Activated naive CD4-positive, alpha-beta T cell treated with anti-CD3 and anti-CD28 coated beads, Interleukin-2, amount 10 ng/mL, durations not matched to agents 7 days and 5 days (primary cell): ENCODE measurements at regions not wholly inside any gene's neighbourhood (a gene's known extent, or its start where the extent isn't known, plus 50 kb on each side); places are given as distances from the start of the nearest gene placed in this dataset.
"Not testable (repeated sequence)": the region's sequence is repeated elsewhere in the genome, so short reads cannot be mapped to it uniquely, and the experiment has no call there.

Source experiments
- CTCF ChIA-PET: fragments of 350-600 bp; sonication (Branson Sonifier 250); formaldehyde crosslinking; loops from one replicate; lab custom pipeline; 2021; ENCODE audit warnings: antibody characterized with exemption; lab: Charles Lee
- DNase-seq: peaks from one replicate; pipeline ENCODE4 v3.0.0-alpha.2; 2020
- H3K27ac Mint-ChIP-seq: one replicate; pipeline ENCODE4 v1.8.0; 2021; ENCODE audit warnings: mild to moderate bottlenecking, moderate library complexity, mixed read lengths
- H3K27me3 Mint-ChIP-seq: one replicate; pipeline ENCODE4 v1.8.0; 2021; ENCODE audit warnings: mild to moderate bottlenecking, mixed read lengths
- H3K36me3 Mint-ChIP-seq: one replicate; pipeline ENCODE4 v1.8.0; 2021; ENCODE audit warnings: mixed read lengths
- H3K4me1 Mint-ChIP-seq: one replicate; pipeline ENCODE4 v1.8.0; 2021; ENCODE audit warnings: mixed read lengths
- H3K4me3 Mint-ChIP-seq: one replicate; pipeline ENCODE4 v1.8.0; 2021; ENCODE audit warnings: mild to moderate bottlenecking, moderate library complexity, mixed read lengths
- H3K9me3 Mint-ChIP-seq: one replicate; pipeline ENCODE4 v1.8.0; 2021; ENCODE audit warnings: mixed read lengths

DNA sequence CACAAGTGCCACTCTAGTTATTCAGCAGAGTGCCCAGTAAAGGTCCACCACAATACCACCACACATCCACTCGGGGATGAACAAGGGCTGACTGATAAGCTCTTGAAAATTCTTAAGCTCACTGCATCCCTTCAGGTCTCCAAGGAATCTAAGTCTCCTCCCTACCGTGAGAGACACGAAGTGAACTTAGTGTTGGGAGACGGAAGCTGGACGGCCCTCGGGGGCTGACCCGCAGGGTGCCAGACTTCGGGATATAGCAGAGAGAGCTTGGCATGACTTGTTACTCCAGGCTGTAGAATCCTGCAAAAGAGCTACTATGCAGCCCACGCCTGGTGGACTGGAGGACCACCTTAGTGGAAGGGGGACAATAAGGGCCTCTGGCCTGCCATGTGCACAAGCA, 75.1 kb downstream of the LYZL1 start:
- H3K27me3 Mint-ChIP-seq, H3K9me3 Mint-ChIP-seq, H3K27ac Mint-ChIP-seq, CTCF ChIA-PET, H3K36me3 Mint-ChIP-seq, DNase-seq, H3K4me3 Mint-ChIP-seq, H3K4me1 Mint-ChIP-seq: not testable (repeated sequence)

DNA sequence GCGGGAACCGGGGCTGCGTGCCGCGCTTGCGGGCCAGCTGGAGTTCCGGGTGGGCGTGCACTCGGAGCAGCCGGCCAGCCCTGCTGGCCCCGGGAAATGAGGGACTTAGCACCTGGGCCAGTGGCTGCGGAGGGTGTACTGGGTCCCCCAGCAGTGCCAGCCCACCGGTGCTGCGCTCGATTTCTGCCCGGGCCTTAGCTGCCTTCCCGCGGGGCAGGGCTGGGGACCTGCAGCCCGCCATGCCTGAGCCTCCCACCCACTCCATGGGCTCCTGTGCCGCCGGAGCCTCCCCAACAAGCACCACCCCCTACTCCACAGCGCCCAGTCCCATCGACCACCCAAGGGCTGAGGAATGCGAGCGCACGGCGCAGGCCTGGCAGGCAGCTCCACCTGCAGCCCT, 77.3 kb downstream of the LYZL1 start:
- CTCF ChIA-PET, H3K4me1 Mint-ChIP-seq, H3K27ac Mint-ChIP-seq, DNase-seq, H3K36me3 Mint-ChIP-seq, H3K4me3 Mint-ChIP-seq, H3K9me3 Mint-ChIP-seq, H3K27me3 Mint-ChIP-seq: not testable (repeated sequence)

DNA sequence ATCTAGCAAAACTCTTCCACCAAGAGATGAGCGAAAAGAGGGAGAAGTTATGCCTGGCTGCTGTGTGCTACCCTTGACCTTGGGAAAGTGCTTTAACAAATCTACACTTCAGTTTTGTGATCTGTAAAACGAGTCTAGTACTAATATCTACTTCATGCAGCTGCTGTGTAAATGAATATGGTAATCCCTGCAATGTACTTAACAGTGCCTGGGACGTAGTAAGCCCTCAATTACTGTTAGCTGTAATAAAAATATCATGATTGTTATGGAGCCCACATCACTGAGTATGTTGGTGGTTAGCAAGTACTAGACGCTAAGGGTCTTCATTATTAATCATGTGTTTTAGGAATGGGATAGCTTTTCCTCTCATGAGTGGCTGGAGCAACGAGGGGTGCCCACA, 80.5 kb downstream of the LYZL1 start:
- Mint-ChIP-seq H3K36me3 (no peaks in the 10 kb centered on the region), H3K27ac (no peak overlapping the region), H3K27me3 (no peaks in the 10 kb centered on the region), H3K9me3 (no peaks in the 10 kb centered on the region), H3K4me3 (no peak overlapping the region), H3K4me1 (no peaks in the 10 kb centered on the region)
- CTCF ChIA-PET = no interaction called here
- no peak for DNase-seq

DNA sequence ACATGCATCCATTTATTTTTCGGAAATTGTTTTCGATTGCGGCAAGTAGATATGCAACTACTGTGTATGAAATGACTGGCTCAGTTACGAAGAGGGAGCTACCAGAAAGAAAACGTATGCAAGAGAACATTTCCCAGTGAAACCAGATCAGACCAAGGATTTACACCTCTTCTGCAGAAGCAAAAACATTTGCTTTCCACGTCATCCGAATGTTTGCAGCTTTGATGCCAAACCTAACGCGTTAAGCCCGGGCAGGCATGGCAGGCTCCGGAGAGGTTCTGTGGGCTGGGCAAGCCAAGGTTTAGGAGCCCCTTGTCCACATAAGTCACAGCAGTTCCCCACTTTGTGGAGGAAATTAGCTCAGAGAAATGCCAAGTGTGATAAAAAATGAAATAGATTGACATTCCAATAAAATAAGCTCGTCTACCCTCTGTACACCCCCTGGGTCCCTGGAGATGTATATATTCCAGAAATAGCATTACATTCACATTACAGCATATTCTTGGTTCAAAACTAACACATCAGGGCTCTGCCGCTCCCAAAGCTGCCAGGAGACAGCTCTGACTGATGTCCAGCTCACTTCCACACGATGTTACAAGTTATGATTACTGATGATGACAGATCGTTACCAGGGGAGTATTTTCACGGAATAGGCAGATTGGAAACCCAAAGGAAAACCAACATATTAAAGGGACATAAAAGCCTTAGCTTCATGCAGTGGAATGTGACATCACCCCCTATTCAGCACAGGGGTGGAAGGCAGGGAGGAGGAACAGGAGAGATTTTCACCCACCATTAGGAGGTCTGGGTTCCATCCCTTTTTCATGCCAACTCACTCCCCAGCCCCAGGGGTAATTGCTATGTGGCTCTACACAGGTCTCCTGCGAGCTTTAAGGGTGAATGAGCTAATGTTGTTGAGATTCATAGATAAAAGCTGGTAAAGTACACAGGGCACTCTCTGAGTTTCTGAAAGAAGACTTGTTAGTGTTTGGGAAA, 81.5 kb downstream of the LYZL1 start:
- no peaks in the 10 kb centered on the region for H3K36me3 Mint-ChIP-seq
- H3K27me3 Mint-ChIP-seq = no peaks in the 10 kb centered on the region
- CTCF ChIA-PET = interaction anchor here (1.0 kb wide), 1 partner anchor 127 kb away, joined by 3 read pairs; no protein-coding TSS in a partner anchor
- H3K9me3 Mint-ChIP-seq = no peaks in the 10 kb centered on the region
- no peak for DNase-seq
- no peak overlapping the region for H3K4me3 Mint-ChIP-seq
- no peak overlapping the region for H3K27ac Mint-ChIP-seq
- no peaks in the 10 kb centered on the region for H3K4me1 Mint-ChIP-seq

DNA sequence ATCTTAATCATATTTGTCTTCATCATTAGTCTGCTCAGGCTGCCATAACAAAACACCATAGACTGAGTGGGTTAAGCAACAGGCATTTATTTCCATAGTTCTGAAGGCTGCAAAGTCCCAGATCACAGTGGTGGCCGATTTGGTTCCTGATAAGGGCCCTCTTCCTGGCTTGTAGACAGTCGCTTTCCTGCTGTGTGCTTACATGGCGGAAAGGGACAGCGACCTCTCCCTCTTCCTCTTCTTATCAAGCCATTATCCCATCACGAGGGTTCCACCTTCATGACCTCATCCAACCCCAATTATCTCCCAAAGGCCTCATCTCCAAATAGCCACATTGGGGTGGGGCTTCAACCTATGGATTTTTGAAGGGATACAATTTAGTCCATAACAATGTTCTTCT, 84.0 kb downstream of the LYZL1 start:
- H3K27me3 Mint-ChIP-seq = no peaks in the 10 kb centered on the region
- H3K27ac Mint-ChIP-seq = no peak overlapping the region
- H3K4me3 Mint-ChIP-seq = no peak overlapping the region
- no peak for DNase-seq
- no peaks in the 10 kb centered on the region for H3K4me1 Mint-ChIP-seq
- no peaks in the 10 kb centered on the region for H3K9me3 Mint-ChIP-seq
- H3K36me3 Mint-ChIP-seq = no peaks in the 10 kb centered on the region
- CTCF ChIA-PET = no interaction called here

DNA sequence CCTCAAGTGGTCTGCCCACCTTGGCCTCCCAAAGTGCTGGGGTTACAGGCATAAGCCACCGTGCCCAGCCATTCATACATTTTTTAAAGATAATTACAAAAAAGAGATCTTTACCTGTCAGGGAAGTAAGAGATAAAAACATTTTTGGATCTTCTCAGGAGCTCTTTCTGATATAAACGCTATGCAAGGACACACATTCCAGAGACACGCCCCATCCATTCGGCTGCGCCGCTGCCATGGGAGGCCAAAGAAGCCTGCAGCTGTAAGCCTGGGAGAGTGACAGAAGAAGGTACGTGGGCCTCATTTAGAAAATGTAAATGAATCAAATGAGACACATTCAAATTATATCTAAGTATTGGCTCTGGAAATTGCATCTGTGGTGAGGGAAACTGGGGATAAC, 85.3 kb downstream of the LYZL1 start:
- Mint-ChIP-seq H3K27me3 (no peaks in the 10 kb centered on the region), H3K4me1 (no peaks in the 10 kb centered on the region), H3K9me3 (no peaks in the 10 kb centered on the region), H3K27ac (no peak overlapping the region), H3K36me3 (no peaks in the 10 kb centered on the region), H3K4me3 (no peak overlapping the region)
- no peak for DNase-seq
- CTCF ChIA-PET = interaction anchor here (0.8 kb wide), 1 partner anchor 123 kb away, joined by 3 read pairs; no protein-coding TSS in a partner anchor

DNA sequence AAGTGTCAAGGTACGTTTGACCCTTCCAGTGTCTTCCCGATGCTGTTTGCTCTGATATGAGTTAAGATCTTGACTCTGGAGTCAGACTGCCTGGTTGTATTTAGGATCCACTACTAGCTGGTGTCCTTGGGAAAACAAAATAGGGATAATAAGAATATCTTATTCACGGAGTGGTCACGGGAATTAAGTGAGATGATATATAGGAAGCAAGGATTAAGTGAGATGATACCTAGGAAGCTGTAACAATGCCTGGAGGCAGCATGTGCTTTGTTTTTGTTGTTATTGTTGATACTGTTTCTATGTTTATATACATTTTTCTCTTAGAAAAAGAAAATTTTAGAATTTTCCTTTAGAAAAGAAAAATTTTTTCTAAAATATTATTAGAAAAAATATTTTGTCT, 87.0 kb downstream of the LYZL1 start:
- H3K9me3 Mint-ChIP-seq = no peaks in the 10 kb centered on the region
- H3K27me3 Mint-ChIP-seq = peaks cover 7% of the 10 kb centered on the region
- no peak overlapping the region for H3K27ac Mint-ChIP-seq
- H3K36me3 Mint-ChIP-seq = no peaks in the 10 kb centered on the region
- CTCF ChIA-PET = interaction anchor here (0.6 to 2.4 kb wide), 6 partner anchors 9 to 215 kb away, joined by 3 to 6 read pairs (median 3); no protein-coding TSS in a partner anchor
- DNase-seq = no peak
- H3K4me1 Mint-ChIP-seq = peaks cover 12% of the 10 kb centered on the region
- H3K4me3 Mint-ChIP-seq = no peak overlapping the region

DNA sequence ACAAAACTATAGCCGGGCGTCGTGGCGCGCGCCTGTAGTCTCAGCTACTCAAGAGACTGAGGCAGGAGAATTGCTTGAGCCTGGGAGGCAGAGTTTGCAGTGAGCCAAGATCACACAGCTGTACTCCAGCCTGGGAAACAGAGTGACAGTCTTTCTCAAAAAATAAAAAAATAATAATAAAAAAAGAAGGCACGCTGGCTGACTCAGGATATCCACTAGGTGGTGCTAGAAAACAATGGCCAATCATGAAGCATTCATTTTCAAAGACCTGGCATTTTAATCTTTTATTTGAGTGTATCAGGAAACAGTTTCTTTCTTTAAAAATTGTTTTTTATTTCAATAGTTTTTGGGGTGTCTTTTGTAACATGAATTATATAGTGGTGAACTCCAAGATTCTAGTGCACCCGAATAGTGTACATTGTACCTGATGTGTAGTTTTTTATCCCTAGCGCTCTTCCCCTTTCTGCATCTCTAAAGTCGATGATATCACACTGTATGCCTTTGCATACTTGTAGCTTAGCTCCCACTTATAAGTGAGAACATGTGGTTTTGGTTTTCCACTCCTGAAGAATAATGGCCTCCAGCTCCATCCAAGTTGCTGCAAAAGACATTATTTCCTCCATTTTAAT, 88.6 kb downstream of the LYZL1 start:
- Mint-ChIP-seq H3K4me3 (no peak overlapping the region), H3K27ac (no peak overlapping the region), H3K9me3 (no peaks in the 10 kb centered on the region), H3K27me3 (peaks cover 16% of the 10 kb centered on the region), H3K4me1 (peaks cover 12% of the 10 kb centered on the region), H3K36me3 (no peaks in the 10 kb centered on the region)
- CTCF ChIA-PET = interaction anchor here (1.8 to 2.4 kb wide), 2 partner anchors 72 to 120 kb away, joined by 5 to 6 read pairs; no protein-coding TSS in a partner anchor
- DNase-seq = no peak

DNA sequence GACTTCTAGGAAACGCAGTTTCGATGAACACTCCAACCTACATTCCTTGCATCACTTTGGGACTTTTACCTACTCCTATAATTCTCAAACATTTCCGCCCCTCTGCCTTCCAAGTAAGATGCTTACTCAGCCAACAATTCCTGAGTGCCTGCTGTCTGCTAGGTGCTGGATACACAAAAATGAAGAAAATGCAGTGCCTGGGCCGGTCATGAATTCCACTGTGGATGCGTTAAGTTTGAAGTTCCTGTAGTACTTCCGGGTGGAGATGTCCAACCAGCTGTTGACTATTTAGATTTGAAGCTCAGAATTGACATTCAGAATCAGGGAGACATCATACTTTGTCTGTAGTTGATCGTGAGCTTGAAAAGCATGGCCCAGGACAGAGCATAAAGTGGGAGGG, 89.2 kb downstream of the LYZL1 start:
- CTCF ChIA-PET = interaction anchor here (2.4 kb wide), 1 partner anchor 72 kb away, joined by 6 read pairs; no protein-coding TSS in a partner anchor

DNA sequence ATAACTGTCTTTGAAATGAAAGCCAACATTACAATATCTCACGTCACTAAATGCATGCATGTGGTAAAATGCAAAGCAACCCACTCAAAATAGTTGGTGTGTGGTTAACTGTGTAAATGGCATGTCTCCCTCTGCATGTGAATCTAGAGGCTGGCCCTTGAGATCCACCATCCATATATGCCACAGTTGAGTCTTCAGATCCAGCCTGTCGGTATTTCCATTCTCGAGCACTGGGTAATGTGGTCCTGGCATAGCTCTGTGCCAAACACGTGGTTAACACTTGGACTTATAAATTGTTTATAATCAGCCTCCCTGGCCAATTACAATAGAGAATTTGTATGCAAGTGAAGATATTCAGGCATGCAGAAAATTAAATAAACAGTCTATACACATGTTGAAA, 90.3 kb downstream of the LYZL1 start:
- Mint-ChIP-seq H3K27me3 (peaks cover 29% of the 10 kb centered on the region), H3K9me3 (no peaks in the 10 kb centered on the region), H3K4me1 (peaks cover 16% of the 10 kb centered on the region), H3K36me3 (no peaks in the 10 kb centered on the region), H3K27ac (no peak overlapping the region), H3K4me3 (no peak overlapping the region)
- no peak for DNase-seq
- CTCF ChIA-PET = interaction anchor here (1.0 to 4.9 kb wide), 2 partner anchors 13 to 69 kb away, joined by 4 to 20 read pairs; no protein-coding TSS in a partner anchor

More for the DNA sequence above, 89.2 kb downstream of the LYZL1 start:
- H3K36me3 Mint-ChIP-seq = no peaks in the 10 kb centered on the region
- peaks cover 23% of the 10 kb centered on the region for H3K27me3 Mint-ChIP-seq
- no peak for DNase-seq
- H3K27ac Mint-ChIP-seq = no peak overlapping the region
- no peak overlapping the region for H3K4me3 Mint-ChIP-seq
- peaks cover 16% of the 10 kb centered on the region for H3K4me1 Mint-ChIP-seq
- no peaks in the 10 kb centered on the region for H3K9me3 Mint-ChIP-seq

DNA sequence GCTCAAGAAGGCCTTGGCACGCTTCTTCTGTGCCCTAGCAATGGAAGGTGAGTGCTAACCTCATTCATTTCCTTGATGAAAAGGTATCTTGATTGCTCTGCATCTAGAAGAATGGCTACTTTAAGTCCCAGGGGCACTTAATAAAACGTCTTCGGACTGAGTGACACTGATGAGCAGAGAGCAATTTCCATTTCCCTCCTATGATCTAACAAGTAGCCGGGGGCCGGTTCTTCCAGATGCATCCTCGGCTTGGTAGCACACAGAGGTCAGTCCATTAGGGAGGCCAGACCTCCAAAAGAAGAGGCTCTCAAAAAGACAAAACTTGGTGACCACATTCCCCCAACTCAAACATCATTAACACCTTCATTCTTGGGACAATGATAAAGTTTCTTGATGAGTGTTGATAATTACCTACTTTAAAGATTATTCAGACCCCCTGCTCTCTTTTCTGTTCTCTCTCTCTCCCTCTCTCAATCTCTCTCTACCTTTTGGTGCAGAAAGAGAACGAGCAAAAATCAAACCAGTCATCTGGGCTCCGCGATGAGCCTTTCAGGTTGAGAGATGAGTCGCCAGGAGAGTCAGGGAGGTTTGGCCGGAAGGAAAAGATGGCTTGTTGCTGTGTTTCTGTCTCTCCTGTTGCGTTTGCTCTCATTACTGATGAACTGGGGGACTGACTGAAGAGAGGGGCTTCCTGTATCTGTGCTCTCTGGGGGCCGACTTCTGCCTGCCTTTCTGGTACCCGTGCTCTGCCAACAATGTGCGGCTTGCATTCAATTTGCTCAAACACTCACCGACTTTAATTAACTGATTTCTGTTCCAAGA, 91.1 kb downstream of the LYZL1 start:
- CTCF ChIA-PET = interaction anchor here (1.0 to 4.9 kb wide), 2 partner anchors 13 to 68 kb away, joined by 4 to 20 read pairs; no protein-coding TSS in a partner anchor
- not testable (repeated sequence) for H3K4me3 Mint-ChIP-seq, H3K27ac Mint-ChIP-seq, H3K9me3 Mint-ChIP-seq, DNase-seq, H3K36me3 Mint-ChIP-seq
- Mint-ChIP-seq H3K27me3 (peaks cover 37% of the 10 kb centered on the region), H3K4me1 (peaks cover 16% of the 10 kb centered on the region)

DNA sequence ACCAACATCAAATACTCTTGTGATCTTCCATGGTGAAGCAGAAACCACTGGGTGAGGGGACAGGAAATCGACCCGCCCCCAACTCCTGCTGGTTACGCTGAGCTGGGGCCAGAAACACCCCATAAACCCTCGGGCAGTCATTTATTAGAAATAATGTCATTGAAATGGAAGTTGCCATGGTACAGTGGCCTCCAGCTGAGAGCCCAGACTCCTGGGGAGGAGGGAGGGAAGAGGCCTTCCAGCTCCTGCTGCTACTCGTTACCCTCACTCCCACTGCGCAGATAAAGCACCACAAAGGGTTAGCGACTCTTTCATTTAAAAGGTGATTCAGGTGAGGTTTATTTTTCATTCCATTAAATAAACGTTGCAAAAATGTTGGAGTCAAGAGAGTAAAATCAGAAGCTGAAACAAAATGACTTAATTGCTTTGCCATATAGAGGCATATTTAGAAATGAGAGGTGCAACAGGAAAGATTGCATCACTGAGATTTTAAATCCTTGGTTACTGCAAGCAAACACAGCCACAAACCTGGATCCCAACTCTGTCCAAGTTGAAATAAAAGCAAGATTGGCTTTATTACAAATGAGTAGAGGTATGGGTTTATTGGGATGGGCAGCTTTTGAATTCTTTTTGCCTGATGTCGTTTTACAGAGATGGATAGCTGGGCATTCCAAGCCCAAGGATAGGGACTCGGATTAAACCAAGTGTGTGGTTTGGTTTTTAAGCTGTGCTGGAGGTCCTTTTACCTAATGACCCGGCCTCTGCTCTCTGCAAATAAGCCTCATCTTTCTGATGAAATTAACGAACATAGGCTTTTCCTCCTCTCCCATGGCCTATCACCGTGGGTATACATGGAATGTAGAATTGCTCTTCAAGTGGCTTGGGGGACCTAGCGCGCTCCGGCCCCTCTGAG, 92.0 kb downstream of the LYZL1 start:
- CTCF ChIA-PET = interaction anchor here (4.9 kb wide), 1 partner anchor 12 kb away, joined by 20 read pairs; no protein-coding TSS in a partner anchor
- not testable (repeated sequence) for H3K4me3 Mint-ChIP-seq, H3K9me3 Mint-ChIP-seq, H3K27ac Mint-ChIP-seq, H3K36me3 Mint-ChIP-seq, DNase-seq
- Mint-ChIP-seq H3K27me3 (peaks cover 38% of the 10 kb centered on the region), H3K4me1 (peaks cover 16% of the 10 kb centered on the region)
